Stomach (tissue), 8 donors: ENCODE measurements at regions not wholly inside any gene's neighbourhood (a gene's known extent, or its start where the extent isn't known, plus 50 kb on each side); places are given as distances from the start of the nearest gene placed in this dataset.

Experiments
- DNase-seq, 2 donors: peaks; one replicate each; pipeline versions ENCODE4 v3.0.0 to v3.0.0-alpha.2; 2013 to 2019
- H3K27ac ChIP-seq, 5 donors: fragments of 200-600 bp in 4 of 5; sonication (generic) in 4 of 5; one replicate each; pipeline ENCODE4 v1.5.1; 2013 to 2019; ENCODE audit warnings: mild to moderate bottlenecking in 1 of 5, moderate library complexity in 1 of 5
- H3K27me3 ChIP-seq, 3 donors: fragments of 200-600 bp; sonication (generic); one replicate each; pipeline ENCODE4 v1.5.1; 2017 to 2019; ENCODE audit warnings: mixed run types in 1 of 3
- H3K36me3 ChIP-seq, 4 donors: fragments of 200-600 bp; sonication (generic); 1 replicate in 3 of 4; 2 replicates in 1 of 4; pipeline ENCODE4 v1.5.1; 2016 to 2019
- H3K4me1 ChIP-seq, 4 donors: fragments of 200-600 bp; sonication (generic); one replicate each; pipeline ENCODE4 v1.5.1; 2016 to 2019
- H3K4me3 ChIP-seq, 4 donors: fragments of 200-600 bp; sonication (generic) in 3 of 4; one replicate each; pipeline ENCODE4 v1.5.1; 2016 to 2019; ENCODE audit warnings: mild to moderate bottlenecking in 1 of 4
- H3K9me3 ChIP-seq, 4 donors: fragments of 200-600 bp; sonication (generic); one replicate each; pipeline ENCODE4 v1.5.1; 2016 to 2019
- CTCF ChIP-seq, 7 experiments: fragments of 450-650 bp in 4 of 7; fragments of 200-600 bp in 3 of 7; sonication (generic) in 3 of 7; IDR thresholded peaks; one replicate each; pipeline ENCODE4 v1.5.1; 2016 to 2019; ENCODE audit warnings: antibody characterized with exemption in 7 of 7, control low read depth in 2 of 7, mild to moderate bottlenecking in 1 of 7
- EP300 ChIP-seq: sonication (generic); formaldehyde crosslinking; IDR thresholded peaks from one replicate; pipeline ENCODE4 v1.6.1; 2017; ENCODE audit warnings: antibody characterized with exemption
- POLR2A ChIP-seq, 4 donors: fragments of 450-650 bp; IDR thresholded peaks; one replicate each; pipeline ENCODE4 v1.6.1; 2016; ENCODE audit warnings: antibody characterized with exemption in 4 of 4, control low read depth in 2 of 4, mild to moderate bottlenecking in 1 of 4, moderate library complexity in 1 of 4
- POLR2AphosphoS5 ChIP-seq, 3 donors: sonication (generic); formaldehyde crosslinking; IDR thresholded peaks; one replicate each; pipeline ENCODE4 v1.6.1; 2016; ENCODE audit warnings: antibody characterized with exemption in 3 of 3
- WGBS, 5 donors: extraction: QIAGEN DNeasy Blood & Tissue Kit in 3 of 5; methylation state at CpG; one replicate each; pipeline versions ENCODE4 v1.1.5 to v1.1.7; 2013 to 2018; 5-methylcytosine and 5-hydroxymethylcytosine counted together
- intact Hi-C: fragments of 100-400 bp; cut with DNase I; formaldehyde crosslinking; loops from one replicate; pipeline ENCODE4 v1.15.1; 2023; ENCODE audit warnings: low total_unique reads
- donor health status: healthy with polysubstance abuse.
- donor health status: Bipolar disorder and iron deficiency.
- donor health status: healthy.

DNA sequence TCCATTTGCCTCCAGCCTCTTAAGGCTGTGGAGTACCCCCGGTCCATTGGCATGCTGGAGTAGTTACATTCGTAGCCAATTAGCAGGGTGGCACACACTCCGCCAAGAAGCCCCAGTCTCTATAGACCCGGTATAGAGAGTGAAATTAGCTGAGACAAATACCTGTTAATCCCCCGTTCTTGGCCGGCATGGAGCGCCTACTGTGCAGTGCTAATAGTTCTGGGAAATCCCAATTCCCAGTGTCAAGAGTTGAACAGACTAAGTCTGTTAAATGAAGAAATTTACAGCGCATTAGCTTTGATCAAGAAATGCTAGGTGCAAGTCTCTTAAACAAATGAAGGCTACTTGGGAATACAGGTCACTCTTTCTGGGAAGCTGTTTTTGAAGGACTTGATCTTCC, 127.8 kb upstream of the ARX start:
- 59 to 72% (median 70%) methylated on average over 8 of the region's 8 CpGs for WGBS, 5 donors
- intact Hi-C loops: loop anchor here (10.0 kb wide), 1 partner anchor 299 kb away; no protein-coding TSS in a partner anchor

GRCh38 chrX:25141684-25142083, 125.9 kb upstream of the ARX start:
- H3K27ac ChIP-seq: no peak overlapping the region
- H3K4me1 ChIP-seq: peaks cover 0 to 7% (median 0%) of the 10 kb centered on the region in 4 donors
- no peak overlapping the region for H3K4me3 ChIP-seq
- intact Hi-C loops: loop anchor here (10.0 kb wide), 1 partner anchor 297 kb away; no protein-coding TSS in a partner anchor
- WGBS, 5 donors: 50 to 100% (median 86%) methylated on average over 1 of the region's 1 CpG
- H3K9me3 ChIP-seq: no peaks in the 10 kb centered on the region
- H3K27me3 ChIP-seq: peaks cover 0 to 7% (median 0%) of the 10 kb centered on the region in 3 donors
- TF ChIP-seq POLR2A (IDR thresholded peaks at IDR 0.05): no peak
- TF ChIP-seq EP300: no peak
- TF ChIP-seq POLR2AphosphoS5 (IDR thresholded peaks at IDR 0.05): no peak
- TF ChIP-seq CTCF (IDR thresholded peaks at IDR 0.05): no peak
- H3K36me3 ChIP-seq: no peaks in the 10 kb centered on the region
- DNase-seq: no peak

More for the DNA sequence above, 127.8 kb upstream of the ARX start:
- no peak overlapping the region for H3K27ac ChIP-seq
- TF ChIP-seq POLR2AphosphoS5 (IDR thresholded peaks at IDR 0.05) (no peak), EP300 (no peak), CTCF (IDR thresholded peaks at IDR 0.05) (no peak), POLR2A (IDR thresholded peaks at IDR 0.05) (no peak)
- peaks cover 0 to 7% (median 0%) of the 10 kb centered on the region in 4 donors for H3K4me1 ChIP-seq
- H3K9me3 ChIP-seq: no peaks in the 10 kb centered on the region
- H3K27me3 ChIP-seq: peaks cover 0 to 7% (median 0%) of the 10 kb centered on the region in 3 donors
- H3K4me3 ChIP-seq: no peak overlapping the region
- H3K36me3 ChIP-seq: no peaks in the 10 kb centered on the region
- no peak for DNase-seq

- H3K36me3 ChIP-seq: no peaks in the 10 kb centered on the region
- peaks cover 0 to 4% (median 0%) of the 10 kb centered on the region in 3 donors for H3K27me3 ChIP-seq
- no peak for DNase-seq
- intact Hi-C loops: no loop called here
- TF ChIP-seq POLR2A (IDR thresholded peaks at IDR 0.05) (no peak), EP300 (no peak), CTCF (IDR thresholded peaks at IDR 0.05) (no peak), POLR2AphosphoS5 (IDR thresholded peaks at IDR 0.05) (no peak)
- H3K27ac ChIP-seq: no peak overlapping the region
- no peaks in the 10 kb centered on the region for H3K4me1 ChIP-seq
- H3K9me3 ChIP-seq: no peaks in the 10 kb centered on the region
- no peak overlapping the region for H3K4me3 ChIP-seq
Measured at GRCh38 chrX:25131055-25131454, 115.3 kb upstream of the ARX start.

- DNase-seq: no peak
- intact Hi-C loops: no loop called here
- Histone ChIP-seq H3K27me3 (peaks cover 0 to 4% (median 0%) of the 10 kb centered on the region in 3 donors), H3K4me3 (no peak overlapping the region), H3K9me3 (no peaks in the 10 kb centered on the region), H3K27ac (no peak overlapping the region), H3K4me1 (no peaks in the 10 kb centered on the region), H3K36me3 (no peaks in the 10 kb centered on the region)
- 74 to 79% (median 77%) methylated on average over 4 of the region's 4 CpGs for WGBS, 5 donors
- no peak for TF ChIP-seq POLR2A (IDR thresholded peaks at IDR 0.05)
- no peak for TF ChIP-seq CTCF (IDR thresholded peaks at IDR 0.05)
- no peak for TF ChIP-seq POLR2AphosphoS5 (IDR thresholded peaks at IDR 0.05)
- TF ChIP-seq EP300: no peak
Measured at GRCh38 chrX:25130619-25131018, 114.9 kb upstream of the ARX start.
